NCI-H748 treated with DMSO at 0.1 percent for 48 hours (cell line): ENCODE measurements at regions not wholly inside any gene's neighbourhood (a gene's known extent, or its start where the extent isn't known, plus 50 kb on each side); places are given as distances from the start of the nearest gene placed in this dataset.

ENCODE experiments used
- DNase-seq: peaks from one replicate; lab custom pipeline; 2025; lab: John Stamatoyannopoulos, UW

- no peak for DNase-seq
Measured at GRCh38 chr11:70608568-70609470, 210.5 kb downstream of the CTTN start.

DNA sequence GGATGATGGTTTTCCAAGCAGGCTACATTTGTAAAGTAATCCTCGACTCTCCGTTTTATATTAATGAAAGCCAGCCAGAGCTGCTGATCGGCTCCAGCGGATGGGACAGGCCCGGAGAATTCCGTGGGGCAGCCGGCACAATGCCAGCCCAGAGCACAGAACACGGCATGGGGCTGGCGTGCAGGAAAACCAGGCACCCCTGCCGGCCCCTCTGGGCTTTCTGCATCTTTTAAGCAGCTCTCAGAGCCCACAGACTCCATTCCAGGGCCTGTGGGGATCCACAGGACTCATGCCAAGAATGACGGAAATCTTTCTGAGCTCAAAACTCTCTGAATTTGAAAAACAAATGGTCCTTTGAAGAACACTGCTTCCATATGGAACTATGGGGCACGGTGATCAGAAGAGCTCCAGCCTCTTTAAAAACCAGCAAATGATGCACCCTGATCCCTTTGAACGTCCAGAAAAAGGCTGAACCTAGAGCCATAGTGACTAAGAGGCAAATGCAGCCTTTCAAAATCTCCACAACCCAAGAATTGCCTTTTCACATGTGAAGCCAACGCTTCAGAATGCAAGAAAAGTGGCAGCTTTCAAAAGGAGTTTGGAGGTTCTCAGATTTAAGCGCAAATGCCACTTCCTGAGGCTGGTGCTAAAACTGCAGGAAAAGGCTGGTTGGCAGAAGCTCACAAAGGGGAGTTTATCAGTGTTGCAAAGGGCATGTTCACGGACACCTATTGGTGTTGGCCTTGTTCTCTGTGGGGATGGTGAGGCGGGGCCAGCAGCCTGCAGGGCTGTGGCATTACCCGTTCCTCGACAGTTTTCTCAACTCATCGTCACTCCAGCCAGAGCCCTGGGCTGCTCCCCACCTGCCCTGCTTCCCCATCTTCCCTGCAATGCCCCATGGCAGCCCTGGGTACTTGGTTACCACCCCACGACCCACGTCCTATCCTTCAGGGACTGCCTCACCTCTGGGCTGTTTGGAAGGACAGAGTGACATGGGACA, 212.5 kb downstream of the CTTN start:
- no peak for DNase-seq

DNA sequence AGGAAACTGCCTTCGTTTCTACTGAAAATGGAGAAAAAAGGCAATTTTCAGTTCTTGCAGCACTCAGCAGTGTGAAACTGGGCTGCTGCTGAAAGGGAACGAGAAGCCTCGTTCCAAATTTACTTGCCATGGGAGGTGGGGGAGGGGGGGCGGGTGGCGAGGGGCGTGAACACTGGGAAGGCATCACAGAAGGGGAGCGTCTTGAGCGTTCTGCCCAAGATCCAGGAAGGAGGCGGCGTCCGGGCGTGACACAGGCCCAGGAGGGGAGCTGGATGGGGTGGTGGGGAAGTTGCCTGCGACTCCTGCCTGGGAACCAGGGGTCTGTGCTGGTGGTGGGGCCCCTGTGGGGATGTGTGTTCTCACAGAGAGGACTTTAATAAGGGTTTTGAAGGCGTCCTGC, 213.5 kb downstream of the CTTN start:
- DNase-seq: no peak

DNA sequence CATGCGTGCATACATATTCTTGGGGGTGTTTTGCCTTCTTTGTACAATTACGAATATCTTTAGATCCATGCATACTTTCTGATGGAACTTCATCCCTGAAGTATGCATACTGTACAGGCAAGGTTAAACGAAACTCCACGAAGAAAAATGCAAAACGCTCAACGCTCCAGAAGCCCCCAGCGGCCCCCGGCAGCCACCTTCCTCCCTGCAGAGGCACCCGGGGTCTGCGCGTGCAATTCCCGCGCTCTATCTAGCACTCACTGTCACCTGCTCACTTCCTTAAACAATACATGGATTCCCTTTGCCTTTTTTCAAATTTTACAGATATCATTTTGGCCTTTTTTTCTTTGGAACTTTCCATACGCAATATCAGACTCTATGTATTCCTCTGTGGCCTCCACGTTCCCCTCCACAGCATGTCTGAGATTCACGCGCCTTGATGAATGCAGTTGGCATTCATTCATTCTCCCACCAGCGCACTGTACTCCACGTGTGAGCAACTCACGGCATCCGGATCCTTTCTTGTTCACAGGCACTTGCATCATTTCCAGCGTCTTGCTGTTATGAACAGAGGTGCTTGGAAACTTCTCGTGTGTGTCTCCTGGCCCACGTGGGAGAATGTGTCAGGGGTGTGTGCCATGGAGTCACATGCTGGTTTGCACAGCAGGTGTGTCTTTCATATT, 214.3 kb downstream of the CTTN start:
- DNase-seq: no peak

GRCh38 chr11:70614034-70614681, 215.8 kb downstream of the CTTN start:
- no peak for DNase-seq

DNA sequence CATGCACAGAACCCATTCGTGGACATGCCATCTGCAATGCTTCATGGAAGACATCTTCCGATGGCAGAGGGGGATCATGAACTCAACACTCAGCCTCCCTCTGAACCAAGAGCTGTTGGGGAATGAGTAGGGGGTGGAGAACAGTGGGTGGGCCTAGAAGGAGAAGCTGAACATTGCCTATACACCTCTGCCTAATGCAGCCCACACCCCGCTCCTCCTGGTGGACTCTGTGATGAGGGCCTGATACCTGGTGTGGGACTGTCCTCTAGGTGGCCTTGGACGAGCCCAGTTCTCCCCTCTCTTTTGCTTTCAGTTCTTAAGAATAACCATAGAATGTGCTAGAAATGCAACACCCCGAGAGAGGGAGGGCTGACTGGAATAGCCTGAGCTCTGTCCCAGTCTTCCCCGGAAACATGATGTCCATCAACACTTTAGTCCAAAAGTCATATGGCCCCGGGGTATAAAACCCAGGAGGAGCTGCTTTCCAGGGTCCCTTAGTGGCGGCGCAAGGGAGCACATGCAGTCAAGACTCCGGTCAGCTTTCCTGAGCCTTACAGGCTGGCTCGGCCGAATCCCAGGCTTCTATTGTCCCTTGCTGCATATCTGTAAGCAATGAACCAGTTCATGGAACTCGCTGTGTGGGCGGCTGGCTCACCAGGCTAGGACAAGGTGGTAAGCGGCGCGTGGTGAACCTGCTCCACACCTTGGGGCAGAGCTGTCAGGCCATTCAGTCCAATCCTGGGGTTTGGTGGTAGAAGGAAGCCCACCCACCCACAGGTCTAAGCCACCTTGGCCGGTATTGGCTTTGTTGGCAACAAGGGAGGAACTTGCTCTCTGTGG, 216.9 kb downstream of the CTTN start:
- no peak for DNase-seq

DNA sequence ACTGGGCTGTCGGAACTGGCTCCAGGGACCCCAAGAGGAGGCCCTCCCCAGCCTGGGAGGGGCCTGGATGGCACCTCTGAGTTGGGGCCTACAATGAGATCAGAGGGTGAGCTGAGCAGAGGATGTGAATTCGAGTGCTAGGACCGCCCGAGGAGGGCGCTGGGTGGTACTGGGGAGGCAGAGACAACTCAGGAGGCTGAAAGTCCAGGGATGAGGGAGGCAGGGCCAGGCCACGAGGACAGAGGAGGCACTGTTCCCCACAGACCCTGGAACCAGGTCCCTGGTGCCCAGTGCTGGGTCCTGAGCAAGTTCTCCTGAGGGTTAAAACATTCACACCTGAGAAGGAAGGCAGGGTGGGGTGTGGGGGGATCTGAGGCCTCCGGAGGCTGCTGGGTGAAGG, 218.0 kb downstream of the CTTN start:
- DNase-seq: no peak

DNA sequence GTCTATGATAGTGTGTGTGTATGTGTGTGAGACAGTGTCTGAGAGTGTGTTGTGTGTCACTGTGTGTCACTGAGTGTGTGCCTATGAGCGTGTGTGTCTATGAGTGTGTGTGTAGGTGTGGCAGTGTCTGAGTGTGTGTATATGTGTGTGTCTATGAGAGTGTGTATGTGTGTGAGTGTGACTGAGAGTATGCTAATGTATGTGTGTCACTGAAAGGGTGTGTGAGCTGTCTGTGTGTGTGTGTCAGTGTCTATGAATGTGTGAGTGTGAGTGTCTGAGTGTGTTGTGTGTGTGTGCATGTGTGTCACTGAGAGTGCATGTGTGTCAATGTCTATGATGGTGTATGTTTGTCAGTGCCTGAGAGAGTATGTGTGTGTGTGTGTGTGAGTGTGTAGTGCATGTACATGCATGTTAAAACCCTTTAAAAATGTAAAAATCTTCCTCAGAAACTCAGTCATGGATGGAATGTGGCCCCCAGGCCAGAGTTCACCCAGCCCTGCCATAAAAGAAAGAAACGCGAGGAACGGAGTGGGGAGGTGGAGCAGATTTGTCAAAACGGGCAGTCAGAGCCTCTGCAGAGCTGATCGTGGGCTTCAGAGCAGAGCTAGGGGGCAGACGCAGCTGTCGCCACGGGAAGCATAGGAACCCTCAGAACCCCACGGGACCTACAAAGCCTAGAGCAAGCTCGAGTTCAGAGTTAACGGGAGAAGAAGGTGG, 218.8 kb downstream of the CTTN start:
- DNase-seq: no peak

DNA sequence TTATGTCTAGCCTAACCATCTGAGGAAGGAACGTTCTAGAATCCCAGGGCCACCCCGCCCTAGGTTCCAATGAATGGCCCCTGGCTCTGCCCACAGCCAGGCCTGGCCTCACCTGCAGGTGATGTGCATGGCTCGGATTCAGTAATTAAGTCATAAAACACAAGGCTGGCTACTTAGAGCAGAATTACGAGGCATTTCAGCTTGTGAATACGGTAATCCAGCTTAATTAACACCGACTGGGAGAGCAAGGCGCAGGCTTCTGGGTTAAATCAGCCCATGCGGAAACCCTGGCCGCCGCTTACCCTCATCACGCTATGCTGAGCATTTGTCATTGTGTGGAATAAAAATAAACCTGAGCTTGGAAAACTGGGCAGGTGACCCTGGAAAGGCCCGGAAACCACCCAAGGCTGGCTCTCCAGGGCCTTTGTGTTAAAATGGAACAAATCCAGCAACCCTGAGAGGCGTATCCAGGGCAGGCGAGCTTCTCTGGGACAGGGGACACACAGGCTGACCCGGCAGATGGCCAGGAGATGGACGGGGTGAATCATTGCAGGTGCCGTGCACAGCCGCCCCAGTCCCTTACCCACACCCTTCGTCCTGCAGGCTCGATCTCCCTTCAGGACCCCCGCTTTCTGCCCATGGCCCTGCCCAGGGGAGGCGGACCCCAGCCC, 220.2 kb downstream of the CTTN start:
- DNase-seq: no peak

DNA sequence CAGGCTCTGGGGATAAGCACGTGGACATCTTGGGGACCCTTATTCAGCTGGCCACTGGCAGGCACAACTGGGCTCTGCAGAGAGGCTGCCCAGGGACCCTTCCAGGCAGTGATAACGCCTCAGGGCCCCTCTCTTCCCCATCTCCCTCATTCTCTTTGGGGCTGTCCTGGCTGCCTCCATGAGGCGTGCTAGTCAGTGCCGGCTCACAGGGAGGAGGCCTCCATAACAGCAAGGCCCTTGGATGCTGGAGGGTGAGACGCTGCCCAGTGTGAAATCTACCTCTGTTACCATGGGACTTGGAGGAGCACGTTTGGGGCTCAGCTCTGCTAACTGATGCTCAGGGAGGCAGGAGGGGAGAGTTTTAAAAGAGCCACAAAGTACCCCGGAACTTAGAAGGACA, 221.3 kb downstream of the CTTN start:
- DNase-seq: no peak

- no peak for DNase-seq
Measured at GRCh38 chr11:70620510-70621184, 222.3 kb downstream of the CTTN start.

DNA sequence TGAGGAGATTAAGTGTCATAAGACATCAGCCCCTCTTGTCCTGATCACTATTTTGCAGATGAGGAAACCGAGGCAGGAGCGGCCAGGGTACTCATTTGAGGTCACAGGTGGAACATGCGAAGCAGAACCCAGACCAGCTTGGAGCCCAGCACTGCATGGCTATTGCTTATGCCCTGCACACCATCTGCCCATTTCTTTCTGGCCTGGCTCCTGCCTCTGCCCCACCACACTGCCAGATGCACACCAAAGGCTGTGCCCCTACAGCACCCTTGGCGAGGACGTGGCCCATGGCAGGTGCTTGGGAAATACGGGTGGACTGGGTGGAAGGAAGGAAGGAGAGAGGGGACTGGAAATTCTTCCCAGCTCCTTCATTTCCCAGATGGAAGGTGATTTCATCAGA, 222.9 kb downstream of the CTTN start:
- no peak for DNase-seq

DNA sequence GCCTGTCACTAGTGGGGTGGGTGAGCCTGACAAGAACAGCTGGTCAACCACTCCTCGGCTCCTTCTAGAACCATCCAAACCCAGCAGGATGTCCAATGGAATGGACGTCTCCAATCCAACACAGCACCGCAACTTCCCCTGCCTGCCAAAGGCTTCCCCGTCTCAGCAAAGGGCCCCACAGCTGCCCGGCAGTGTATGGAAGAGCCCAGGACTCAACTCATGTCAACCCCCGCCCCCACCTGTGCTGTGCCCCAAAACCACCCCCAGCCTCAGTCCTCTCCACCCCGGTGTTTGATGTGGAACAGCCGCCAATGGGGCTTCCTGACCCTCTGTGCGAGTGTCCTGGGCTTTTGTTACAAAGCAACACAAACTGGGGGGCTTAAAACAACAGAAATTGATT, 223.8 kb downstream of the CTTN start:
- no peak for DNase-seq

DNA sequence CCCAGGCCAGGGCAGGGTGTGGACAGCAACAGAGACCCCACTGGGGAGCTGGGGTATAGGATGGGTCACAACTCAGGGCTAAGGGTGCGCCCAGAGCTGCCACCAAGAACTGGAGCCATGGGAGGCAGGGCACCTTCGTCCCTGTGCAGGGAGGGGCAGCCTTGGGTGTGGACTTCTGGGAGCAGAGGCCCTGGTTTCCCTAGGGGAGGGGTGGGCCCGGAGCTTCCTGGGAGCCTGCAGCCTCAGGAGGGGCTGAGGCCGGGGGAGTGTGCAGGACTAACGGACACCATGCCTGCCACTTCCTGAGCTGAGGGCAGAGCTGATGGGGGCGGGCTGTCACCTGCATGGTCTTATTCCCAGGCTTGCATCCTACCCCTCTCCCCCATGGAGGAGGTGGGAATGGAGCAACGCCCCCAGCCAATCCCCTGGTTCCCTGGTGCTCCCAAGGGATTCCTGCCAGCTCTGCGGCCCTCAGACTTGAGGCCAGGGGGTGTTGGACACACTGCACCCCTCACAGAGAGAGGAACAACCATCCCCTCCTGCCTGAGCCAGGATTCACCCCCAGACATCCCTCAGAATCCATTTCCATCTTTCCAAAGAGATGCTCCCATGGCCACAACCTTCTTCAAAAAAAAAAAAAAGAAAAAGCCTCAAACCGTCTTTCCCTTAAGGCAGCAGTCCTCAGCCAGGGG, 225.7 kb downstream of the CTTN start:
- DNase-seq: no peak

DNA sequence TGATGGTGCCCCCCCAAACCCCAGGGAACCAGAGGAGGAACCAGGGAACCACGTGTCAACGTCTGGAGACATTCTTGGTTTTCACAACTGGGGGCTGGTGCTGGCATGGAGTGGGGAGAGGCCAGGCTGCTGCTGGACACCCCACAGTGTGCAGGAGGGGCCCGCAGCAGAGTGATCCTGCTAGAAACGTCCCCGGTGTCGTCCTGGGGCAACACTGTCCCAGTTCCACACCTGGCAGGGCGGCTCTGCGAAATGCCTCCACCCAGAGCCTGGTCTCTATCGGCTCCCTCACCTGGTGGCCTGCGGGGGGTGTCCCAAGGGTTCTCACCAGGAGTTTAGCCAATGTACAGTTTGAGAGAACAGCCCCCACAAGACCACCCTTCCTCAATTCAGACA, 226.3 kb downstream of the CTTN start:
- no peak for DNase-seq

DNA sequence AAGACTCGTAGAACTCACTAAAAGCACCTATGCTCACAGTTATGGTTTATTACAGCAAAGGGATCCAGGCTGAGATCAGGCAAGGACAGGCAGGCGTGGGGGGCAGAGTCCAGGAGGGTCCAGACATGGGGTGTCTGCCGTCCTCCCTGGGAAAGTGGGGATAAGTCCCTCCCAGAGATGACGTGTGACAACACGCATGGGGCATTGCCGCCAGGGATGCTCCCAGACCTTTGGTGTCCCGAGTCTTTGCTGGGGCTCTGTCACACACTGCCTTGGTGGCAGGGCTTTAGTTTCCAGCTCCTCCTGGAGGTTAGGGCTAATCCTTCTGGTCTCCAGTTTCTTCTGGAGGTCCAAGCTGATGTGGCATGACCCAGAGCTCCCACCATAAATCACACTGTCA, 226.7 kb downstream of the CTTN start:
- DNase-seq: no peak

DNA sequence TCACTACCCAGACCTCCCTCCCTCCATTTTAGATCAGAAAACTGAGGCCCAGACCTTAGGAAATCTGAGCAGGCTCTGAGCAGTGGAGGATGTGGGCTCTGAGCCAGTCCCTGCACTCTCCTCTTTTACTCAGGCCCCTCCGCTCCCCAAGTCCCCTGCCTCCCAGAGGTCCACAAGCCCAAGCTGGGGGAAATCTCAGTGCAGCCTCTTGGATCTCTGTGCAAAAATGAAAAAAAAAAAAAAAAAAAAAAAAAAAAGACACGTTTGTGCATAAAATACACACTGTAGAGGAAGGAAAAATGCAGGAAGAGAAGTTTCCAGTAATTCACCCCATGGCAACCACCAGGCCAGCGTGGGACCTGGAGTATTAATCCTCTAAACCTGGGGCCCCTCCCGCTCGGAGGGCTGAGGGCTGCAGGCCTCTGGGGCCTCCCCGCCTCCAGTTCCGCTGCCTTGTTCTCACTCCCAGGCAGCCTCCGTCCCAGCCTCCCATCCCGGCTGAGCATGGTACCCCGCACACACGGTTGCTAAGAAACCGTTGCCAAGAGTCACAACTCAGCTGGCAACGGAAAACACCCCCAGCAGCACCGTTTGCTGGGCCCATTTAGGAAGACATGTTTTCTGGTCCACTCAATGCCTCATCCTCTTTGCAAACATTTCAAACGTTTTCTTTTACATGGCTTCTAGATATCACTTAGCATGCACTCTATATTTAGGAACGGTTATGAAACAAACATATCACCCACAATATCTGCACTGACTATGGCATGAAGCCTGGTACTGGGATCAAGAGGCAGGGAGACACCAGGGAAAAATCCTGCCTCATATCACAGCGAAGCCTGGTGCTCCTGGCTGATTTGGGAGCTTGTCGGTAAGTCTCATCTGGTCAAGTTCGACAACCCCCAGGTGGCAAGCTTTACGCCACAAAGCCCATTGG, 227.5 kb downstream of the CTTN start:
- peak; percentile 14 for DNase-seq
